ENCODE measurements at regions not wholly inside any gene's neighbourhood (a gene's known extent, or its start where the extent isn't known, plus 50 kb on each side); places are given as distances from the start of the nearest gene placed in this dataset.

- Histone ChIP-seq H3K4me1 (peaks cover 0 to 10% (median 4%) of the 10 kb centered on the region in 4 donors), H3K27ac (no peak overlapping the region), H3K4me3 (no peak overlapping the region), H3K36me3 (no peaks in the 10 kb centered on the region), H3K9me3 (no peaks in the 10 kb centered on the region), H3K27me3 (no peaks in the 10 kb centered on the region)
- TF ChIP-seq CTCF (IDR thresholded peaks at IDR 0.05): no peak
- DNase-seq: no peak
- intact Hi-C loops (cut with DNase I; ENCODE audit: low total_unique reads): no loop called here
Measured at GRCh38 chr4:148737061-148737770, 295.0 kb upstream of the NR3C2 start.

GRCh38 chr4:148735432-148736155, 293.4 kb upstream of the NR3C2 start:
- Histone ChIP-seq H3K27ac (no peak overlapping the region), H3K4me1 (peaks cover 0 to 10% (median 4%) of the 10 kb centered on the region in 4 donors), H3K9me3 (no peaks in the 10 kb centered on the region), H3K27me3 (no peaks in the 10 kb centered on the region), H3K4me3 (no peak overlapping the region), H3K36me3 (no peaks in the 10 kb centered on the region)
- intact Hi-C loops (cut with DNase I; ENCODE audit: low total_unique reads): no loop called here
- no peak for TF ChIP-seq CTCF (IDR thresholded peaks at IDR 0.05)
- DNase-seq: no peak

- DNase-seq: no peak
- Histone ChIP-seq H3K4me3 (no peak overlapping the region), H3K36me3 (no peaks in the 10 kb centered on the region), H3K9me3 (no peaks in the 10 kb centered on the region), H3K4me1 (no peaks in the 10 kb centered on the region), H3K27me3 (no peaks in the 10 kb centered on the region), H3K27ac (no peak overlapping the region)
- no peak for TF ChIP-seq CTCF (IDR thresholded peaks at IDR 0.05)
- intact Hi-C loops (cut with DNase I; ENCODE audit: low total_unique reads): no loop called here
Measured at GRCh38 chr4:148730766-148731165, 288.6 kb upstream of the NR3C2 start.

GRCh38 chr4:148730082-148730640, 287.9 kb upstream of the NR3C2 start:
- DNase-seq: no peak
- Histone ChIP-seq H3K9me3 (no peaks in the 10 kb centered on the region), H3K4me3 (no peak overlapping the region), H3K27me3 (no peaks in the 10 kb centered on the region), H3K27ac (no peak overlapping the region), H3K4me1 (no peaks in the 10 kb centered on the region), H3K36me3 (no peaks in the 10 kb centered on the region)
- intact Hi-C loops (cut with DNase I; ENCODE audit: low total_unique reads): no loop called here
- TF ChIP-seq CTCF (IDR thresholded peaks at IDR 0.05): no peak

GRCh38 chr4:148717988-148718387, 275.8 kb upstream of the NR3C2 start:
- no peak for DNase-seq
- intact Hi-C loops (cut with DNase I; ENCODE audit: low total_unique reads): no loop called here
- no peak overlapping the region for H3K27ac ChIP-seq
- no peaks in the 10 kb centered on the region for H3K4me1 ChIP-seq
- TF ChIP-seq CTCF (IDR thresholded peaks at IDR 0.05): no peak
- no peak overlapping the region for H3K4me3 ChIP-seq
- H3K27me3 ChIP-seq: no peaks in the 10 kb centered on the region
- H3K36me3 ChIP-seq: no peaks in the 10 kb centered on the region
- no peaks in the 10 kb centered on the region for H3K9me3 ChIP-seq

Measured in tibial artery (tissue), 4 donors.